Smooth muscle cell (in vitro differentiated cells): ENCODE measurements at regions not wholly inside any gene's neighbourhood (a gene's known extent, or its start where the extent isn't known, plus 50 kb on each side); places are given as distances from the start of the nearest gene placed in this dataset.

Experiments used
- DNase-seq: peaks from one replicate; lab custom pipeline; 2025; ENCODE audit not compliant: unreplicated experiment; lab: John Stamatoyannopoulos, UW
- H2AFZ ChIP-seq: fragments of 200-600 bp; sonication (generic); 2 replicates; pipeline ENCODE4 v1.6.0; 2016; ENCODE audit warnings: antibody characterized with exemption, low read depth, mild to moderate bottlenecking
- H3F3A ChIP-seq: fragments of 200-600 bp; sonication (generic); 2 replicates; pipeline ENCODE4 v1.6.0; 2017; ENCODE audit warnings: antibody characterized with exemption, low read depth
- H3K27ac ChIP-seq: fragments of 200-600 bp; sonication (generic); 2 replicates; pipeline ENCODE4 v1.5.1; 2016; ENCODE audit warnings: low read depth, mild to moderate bottlenecking
- H3K27me3 ChIP-seq: fragments of 200-600 bp; sonication (generic); 2 replicates; pipeline ENCODE4 v1.6.1; 2016; ENCODE audit warnings: low read depth, mild to moderate bottlenecking
- H3K36me3 ChIP-seq: fragments of 200-600 bp; sonication (generic); 2 replicates; pipeline ENCODE4 v1.5.1; 2016; ENCODE audit warnings: low read depth
- H3K4me1 ChIP-seq: fragments of 200-600 bp; sonication (generic); 2 replicates; pipeline ENCODE4 v1.5.1; 2016; ENCODE audit warnings: low read depth
- H3K4me2 ChIP-seq: fragments of 200-600 bp; sonication (generic); 2 replicates; pipeline ENCODE4 v1.6.0; 2016; ENCODE audit warnings: mild to moderate bottlenecking
- H3K4me3 ChIP-seq: fragments of 200-600 bp; sonication (generic); 2 replicates; pipeline ENCODE4 v1.5.1; 2016; ENCODE audit warnings: mild to moderate bottlenecking
- H3K79me2 ChIP-seq: fragments of 200-600 bp; sonication (generic); 2 replicates; pipeline ENCODE4 v1.6.0; 2016; ENCODE audit warnings: low read depth, mild to moderate bottlenecking
- H3K9ac ChIP-seq: fragments of 200-600 bp; sonication (generic); 2 replicates; pipeline ENCODE4 v1.6.0; 2016; ENCODE audit warnings: low read depth
- H3K9me3 ChIP-seq: fragments of 200-600 bp; sonication (generic); replicated peaks from 2 replicates; pipeline ENCODE4 v1.5.1; 2016; ENCODE audit warnings: low read depth
- H4K20me1 ChIP-seq: fragments of 200-600 bp; sonication (generic); 2 replicates; pipeline ENCODE4 v1.6.0; 2016; ENCODE audit warnings: low read depth
- WGBS: methylation state at CpG from one replicate; pipeline ENCODE4 v1.1.7; 2016; ENCODE audit warnings: low lambda C conversion rate; 5-methylcytosine and 5-hydroxymethylcytosine counted together
- TF ChIP-seq, protein P1 (sequence below): fragments of 200-600 bp; sonication (generic); IDR thresholded peaks from 2 replicates; pipeline ENCODE4 v1.5.1; 2017; ENCODE audit warnings: borderline replicate concordance, mild to moderate bottlenecking, antibody characterized with exemption; ENCODE audit not compliant: insufficient read depth, poor library complexity, severe bottlenecking

DNA sequence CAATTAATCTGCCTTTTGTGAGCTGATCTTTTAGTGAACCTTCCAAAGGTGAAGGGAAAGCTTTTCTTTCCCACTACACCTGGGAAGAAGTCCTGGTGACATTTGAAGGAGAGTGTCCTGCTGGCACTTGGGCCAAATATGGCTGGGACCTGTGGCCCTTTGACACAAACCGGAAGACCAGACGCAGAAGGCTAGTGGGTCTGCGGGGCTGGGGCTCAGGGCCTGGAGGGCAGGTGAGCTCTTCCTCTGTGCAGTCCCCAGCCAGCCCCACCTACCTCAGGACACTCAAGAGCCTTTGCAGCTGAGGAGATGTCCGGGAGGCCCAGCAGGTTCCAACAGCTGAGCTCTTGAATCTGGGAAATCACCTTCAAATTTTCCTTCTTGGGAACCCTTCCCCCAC is 138.0 kb upstream of the THY1 start:
- Histone ChIP-seq H3K36me3 (no peaks in the 10 kb centered on the region), H4K20me1 (no peaks in the 10 kb centered on the region), H3K4me3 (no peak overlapping the region), H3K9me3 (no peaks in the 10 kb centered on the region), H3F3A (no peaks in the 10 kb centered on the region), H3K27me3 (no peaks in the 10 kb centered on the region), H3K27ac (no peak overlapping the region), H3K79me2 (no peaks in the 10 kb centered on the region), H3K4me1 (no peaks in the 10 kb centered on the region), H3K4me2 (no peak overlapping the region), H2AFZ (no peak overlapping the region), H3K9ac (no peak overlapping the region)
- WGBS, result 100% methylated on average over 4 of the region's 4 CpGs
- TF ChIP-seq, protein P1, sequence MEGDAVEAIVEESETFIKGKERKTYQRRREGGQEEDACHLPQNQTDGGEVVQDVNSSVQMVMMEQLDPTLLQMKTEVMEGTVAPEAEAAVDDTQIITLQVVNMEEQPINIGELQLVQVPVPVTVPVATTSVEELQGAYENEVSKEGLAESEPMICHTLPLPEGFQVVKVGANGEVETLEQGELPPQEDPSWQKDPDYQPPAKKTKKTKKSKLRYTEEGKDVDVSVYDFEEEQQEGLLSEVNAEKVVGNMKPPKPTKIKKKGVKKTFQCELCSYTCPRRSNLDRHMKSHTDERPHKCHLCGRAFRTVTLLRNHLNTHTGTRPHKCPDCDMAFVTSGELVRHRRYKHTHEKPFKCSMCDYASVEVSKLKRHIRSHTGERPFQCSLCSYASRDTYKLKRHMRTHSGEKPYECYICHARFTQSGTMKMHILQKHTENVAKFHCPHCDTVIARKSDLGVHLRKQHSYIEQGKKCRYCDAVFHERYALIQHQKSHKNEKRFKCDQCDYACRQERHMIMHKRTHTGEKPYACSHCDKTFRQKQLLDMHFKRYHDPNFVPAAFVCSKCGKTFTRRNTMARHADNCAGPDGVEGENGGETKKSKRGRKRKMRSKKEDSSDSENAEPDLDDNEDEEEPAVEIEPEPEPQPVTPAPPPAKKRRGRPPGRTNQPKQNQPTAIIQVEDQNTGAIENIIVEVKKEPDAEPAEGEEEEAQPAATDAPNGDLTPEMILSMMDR, result no peak
- DNase-seq, result no peak

DNA sequence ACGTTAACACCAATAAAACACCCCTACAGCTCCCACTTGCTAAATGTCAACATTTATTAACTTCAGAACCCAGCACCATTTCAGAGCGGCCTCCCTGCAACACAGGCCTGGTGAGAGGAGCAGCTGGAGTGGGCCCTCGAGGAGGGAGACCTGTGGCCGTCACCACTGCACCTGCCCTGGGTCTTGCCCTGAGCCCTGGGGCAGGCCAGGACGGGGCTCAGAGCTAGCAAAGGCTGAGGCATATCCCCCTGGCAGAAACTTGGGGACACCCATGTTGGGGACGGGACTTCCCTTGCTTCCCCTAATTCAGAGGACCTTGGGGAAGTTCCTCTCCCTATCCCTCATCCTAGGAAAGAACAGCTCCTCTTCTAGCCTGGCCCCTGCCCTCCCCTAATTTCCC is 137.3 kb upstream of the THY1 start:
- Histone ChIP-seq H2AFZ (no peak overlapping the region), H3K4me3 (no peak overlapping the region), H3K9me3 (no peaks in the 10 kb centered on the region), H3K27ac (no peak overlapping the region), H3K79me2 (no peaks in the 10 kb centered on the region), H3K27me3 (no peaks in the 10 kb centered on the region), H3K4me2 (no peak overlapping the region), H3K4me1 (no peaks in the 10 kb centered on the region), H3K9ac (no peak overlapping the region), H4K20me1 (no peaks in the 10 kb centered on the region), H3K36me3 (no peaks in the 10 kb centered on the region), H3F3A (no peaks in the 10 kb centered on the region)
- DNase-seq, result no peak
- TF ChIP-seq, protein P1, result no peak
- 94% methylated on average over 6 of the region's 6 CpGs for whole genome bisulfite sequencing

GRCh38 chr11:119552106-119552485 is 129.1 kb upstream of the THY1 start:
- Histone ChIP-seq H3K27me3 (no peaks in the 10 kb centered on the region), H4K20me1 (no peaks in the 10 kb centered on the region), H3K79me2 (no peaks in the 10 kb centered on the region), H3K9me3 (no peaks in the 10 kb centered on the region), H3K27ac (no peak overlapping the region), H3K4me1 (no peaks in the 10 kb centered on the region), H3K4me2 (no peak overlapping the region), H3K9ac (no peak overlapping the region), H3K36me3 (no peaks in the 10 kb centered on the region), H3F3A (no peaks in the 10 kb centered on the region), H2AFZ (no peak overlapping the region), H3K4me3 (no peak overlapping the region)
- DNase-seq, result no peak
- TF ChIP-seq, protein P1, result no peak

DNA sequence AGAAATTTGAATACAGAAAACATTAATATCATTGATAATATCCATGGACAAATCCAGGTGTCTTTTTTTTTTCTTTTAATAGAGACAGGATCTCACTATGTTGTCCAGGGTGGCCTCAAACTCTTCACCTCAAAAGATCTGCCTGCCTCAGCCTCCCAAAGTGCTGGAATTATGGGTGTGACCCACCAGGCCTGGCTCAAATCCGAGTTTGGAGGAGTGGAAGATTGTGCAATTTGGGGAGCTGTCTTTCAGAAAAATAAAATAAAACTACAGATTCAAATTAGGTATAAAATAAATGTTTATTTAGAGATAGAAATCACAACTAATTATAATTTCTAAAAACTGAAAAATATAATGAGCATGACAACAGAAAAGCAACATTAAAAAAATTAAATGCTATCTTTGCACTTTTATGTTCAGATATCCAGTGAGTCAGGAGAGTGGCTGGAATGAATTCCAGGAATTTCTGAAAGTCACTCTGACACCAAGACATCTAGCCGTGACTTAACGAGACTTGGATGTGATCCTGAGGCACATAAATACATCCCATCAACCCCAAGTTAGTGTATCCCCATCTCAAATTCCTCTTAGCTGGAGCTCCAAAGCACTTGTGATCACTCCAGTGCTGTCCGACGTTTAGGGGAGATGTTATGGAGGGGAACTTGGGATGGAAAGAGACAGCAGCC is 128.6 kb upstream of the THY1 start:
- no peak overlapping the region for H3K4me3 ChIP-seq
- no peaks in the 10 kb centered on the region for H3K27me3 ChIP-seq
- no peak for DNase-seq
- H3K4me2 ChIP-seq, result no peak overlapping the region
- no peaks in the 10 kb centered on the region for H3F3A ChIP-seq
- H3K36me3 ChIP-seq, result no peaks in the 10 kb centered on the region
- WGBS, result 38% methylated on average over 5 of the region's 5 CpGs
- H3K79me2 ChIP-seq, result no peaks in the 10 kb centered on the region
- TF ChIP-seq, protein P1, result no peak
- H2AFZ ChIP-seq, result no peak overlapping the region
- H3K9ac ChIP-seq, result no peak overlapping the region
- no peaks in the 10 kb centered on the region for H4K20me1 ChIP-seq
- H3K27ac ChIP-seq, result no peak overlapping the region
- H3K9me3 ChIP-seq, result no peaks in the 10 kb centered on the region
- no peaks in the 10 kb centered on the region for H3K4me1 ChIP-seq
